Fibroblast of villous mesenchyme (primary cell): ENCODE measurements at regions not wholly inside any gene's neighbourhood (a gene's known extent, or its start where the extent isn't known, plus 50 kb on each side); places are given as distances from the start of the nearest gene placed in this dataset.

Source experiments
- DNase-seq: peaks from one replicate; pipeline ENCODE4 v3.0.0-alpha.2; 2010; ENCODE audit warnings: low read depth
- H3K4me3 ChIP-seq: 2 replicates; pipeline ENCODE4 v1.5.1; 2011; ENCODE audit warnings: low read depth, mild to moderate bottlenecking, low read length
- TF ChIP-seq, protein P1 (sequence below): IDR thresholded peaks from 2 replicates; pipeline ENCODE4 v1.5.1; 2012; ENCODE audit warnings: low read depth, mild to moderate bottlenecking, low read length; ENCODE audit not compliant: insufficient read depth

DNA sequence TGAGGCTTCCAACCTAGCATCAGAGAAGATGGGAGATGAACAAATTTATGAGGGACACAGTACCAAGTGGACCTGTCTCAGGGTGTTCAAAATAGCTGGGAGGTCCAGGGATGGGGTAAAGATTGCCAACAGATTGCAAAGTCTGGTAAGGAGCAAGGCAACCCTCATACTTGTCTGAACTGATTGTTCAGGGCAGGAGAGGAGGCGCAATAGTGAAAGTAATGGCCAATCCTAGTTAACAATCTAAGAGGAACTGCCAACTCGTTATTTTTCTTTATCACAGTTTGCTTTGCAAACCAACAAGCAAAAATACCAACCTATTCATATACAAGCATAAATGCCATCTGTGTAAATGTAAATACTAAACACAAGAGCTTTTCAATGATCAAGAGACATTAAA, 78.4 kb upstream of the S1PR1 start:
- no peak for DNase-seq
- TF ChIP-seq, protein P1, sequence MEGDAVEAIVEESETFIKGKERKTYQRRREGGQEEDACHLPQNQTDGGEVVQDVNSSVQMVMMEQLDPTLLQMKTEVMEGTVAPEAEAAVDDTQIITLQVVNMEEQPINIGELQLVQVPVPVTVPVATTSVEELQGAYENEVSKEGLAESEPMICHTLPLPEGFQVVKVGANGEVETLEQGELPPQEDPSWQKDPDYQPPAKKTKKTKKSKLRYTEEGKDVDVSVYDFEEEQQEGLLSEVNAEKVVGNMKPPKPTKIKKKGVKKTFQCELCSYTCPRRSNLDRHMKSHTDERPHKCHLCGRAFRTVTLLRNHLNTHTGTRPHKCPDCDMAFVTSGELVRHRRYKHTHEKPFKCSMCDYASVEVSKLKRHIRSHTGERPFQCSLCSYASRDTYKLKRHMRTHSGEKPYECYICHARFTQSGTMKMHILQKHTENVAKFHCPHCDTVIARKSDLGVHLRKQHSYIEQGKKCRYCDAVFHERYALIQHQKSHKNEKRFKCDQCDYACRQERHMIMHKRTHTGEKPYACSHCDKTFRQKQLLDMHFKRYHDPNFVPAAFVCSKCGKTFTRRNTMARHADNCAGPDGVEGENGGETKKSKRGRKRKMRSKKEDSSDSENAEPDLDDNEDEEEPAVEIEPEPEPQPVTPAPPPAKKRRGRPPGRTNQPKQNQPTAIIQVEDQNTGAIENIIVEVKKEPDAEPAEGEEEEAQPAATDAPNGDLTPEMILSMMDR: no peak

DNA sequence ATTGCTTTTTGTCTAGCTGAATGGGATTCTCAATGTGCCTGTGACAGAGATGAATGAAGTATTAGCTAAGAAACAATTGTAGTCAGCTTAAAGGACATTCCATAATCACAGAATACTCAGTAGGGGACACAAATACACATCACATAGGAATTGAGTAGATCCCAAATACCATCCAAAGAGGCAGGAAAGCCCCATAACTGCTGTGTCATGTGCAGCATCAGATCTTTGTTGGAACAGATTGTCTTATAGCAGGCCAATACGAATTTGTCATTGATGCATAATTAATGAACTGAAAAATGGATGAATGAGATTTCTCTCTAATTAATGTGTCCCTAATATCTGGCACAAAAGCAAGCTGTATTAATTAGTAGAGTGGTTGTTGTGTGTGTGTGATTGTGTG, 82.3 kb upstream of the S1PR1 start:
- TF ChIP-seq, protein P1: no peak
- DNase-seq: no peak
- H3K4me3 ChIP-seq: no peak overlapping the region

More for the DNA sequence above, 78.4 kb upstream of the S1PR1 start:
- H3K4me3 ChIP-seq: no peak overlapping the region

DNA sequence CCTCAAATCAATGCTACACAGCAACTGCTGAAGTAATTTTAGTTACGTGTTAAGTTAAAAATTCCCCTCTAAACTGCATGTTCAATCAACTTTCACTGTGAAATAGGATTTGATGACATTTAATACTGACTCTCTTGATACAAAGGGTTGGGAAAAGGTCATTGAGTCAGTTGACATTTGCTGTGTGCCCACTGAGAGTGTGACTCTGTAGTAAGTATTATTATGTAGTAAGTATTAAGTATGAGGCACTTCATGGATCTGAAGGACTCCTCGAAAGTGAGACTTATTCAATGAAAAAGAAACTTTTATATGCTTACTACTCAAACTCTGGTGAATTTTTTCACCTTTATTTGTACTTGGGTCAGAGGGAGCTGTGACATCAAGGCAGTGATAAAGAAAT, 83.1 kb upstream of the S1PR1 start:
- TF ChIP-seq, protein P1: no peak
- H3K4me3 ChIP-seq: no peak overlapping the region
- DNase-seq: no peak

DNA sequence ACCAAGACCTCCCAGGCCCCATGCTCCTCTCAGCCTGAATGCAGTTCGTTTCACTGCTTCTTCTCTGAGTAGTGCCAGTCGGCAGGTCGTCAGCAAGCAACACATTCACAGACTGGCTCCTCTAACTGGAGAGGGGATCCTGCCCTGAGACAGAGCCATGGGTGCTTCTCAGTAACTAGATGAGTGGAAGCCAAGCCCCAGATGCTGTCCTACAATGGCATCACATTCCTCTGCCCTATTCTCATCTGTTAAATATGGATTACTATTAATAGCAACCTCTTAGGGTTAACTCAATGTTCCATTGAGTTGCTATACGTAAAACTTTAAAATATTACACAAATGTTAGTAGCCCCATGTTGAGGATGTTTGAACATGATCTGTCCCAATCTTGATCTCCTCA, 84.2 kb upstream of the S1PR1 start:
- TF ChIP-seq, protein P1: no peak
- no peak overlapping the region for H3K4me3 ChIP-seq
- no peak for DNase-seq

DNA sequence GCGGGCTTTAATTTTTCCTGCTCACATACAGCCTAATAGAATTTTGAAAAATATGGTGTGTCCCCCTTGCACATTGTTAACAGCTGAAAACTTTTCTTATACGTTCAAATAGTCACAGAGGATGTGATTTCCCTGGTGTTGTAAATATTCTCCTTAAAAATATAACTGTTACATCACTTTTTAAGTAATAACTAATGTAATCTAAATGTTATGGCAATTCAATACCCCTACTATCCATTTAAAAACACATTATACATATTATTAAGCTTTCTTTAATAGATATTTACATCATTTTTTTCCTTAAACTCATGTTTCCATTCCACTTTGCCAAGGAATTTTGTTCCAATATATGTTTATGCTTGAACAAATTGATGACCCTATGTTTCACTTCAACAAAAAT, 85.5 kb upstream of the S1PR1 start:
- no peak for DNase-seq
- no peak overlapping the region for H3K4me3 ChIP-seq
- TF ChIP-seq, protein P1: no peak

DNA sequence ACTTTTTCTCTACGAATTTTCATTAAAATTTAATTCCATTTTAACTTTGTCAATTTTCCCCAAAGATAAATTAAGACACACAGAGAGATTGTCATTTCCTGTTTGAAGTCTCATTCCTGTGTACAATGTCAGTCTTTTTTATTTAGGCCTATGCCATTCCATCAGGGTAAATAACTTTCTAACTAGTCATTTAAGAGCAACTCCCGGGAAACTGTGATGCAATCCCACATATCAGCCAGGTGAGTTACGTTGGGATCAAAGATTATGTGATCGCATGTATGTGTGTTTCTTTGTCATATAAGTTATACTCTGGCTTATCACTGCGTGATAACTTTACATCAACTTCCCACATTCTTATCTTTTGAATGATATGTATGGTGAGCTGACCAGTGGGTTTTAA, 86.1 kb upstream of the S1PR1 start:
- no peak overlapping the region for H3K4me3 ChIP-seq
- DNase-seq: no peak
- TF ChIP-seq, protein P1: no peak

DNA sequence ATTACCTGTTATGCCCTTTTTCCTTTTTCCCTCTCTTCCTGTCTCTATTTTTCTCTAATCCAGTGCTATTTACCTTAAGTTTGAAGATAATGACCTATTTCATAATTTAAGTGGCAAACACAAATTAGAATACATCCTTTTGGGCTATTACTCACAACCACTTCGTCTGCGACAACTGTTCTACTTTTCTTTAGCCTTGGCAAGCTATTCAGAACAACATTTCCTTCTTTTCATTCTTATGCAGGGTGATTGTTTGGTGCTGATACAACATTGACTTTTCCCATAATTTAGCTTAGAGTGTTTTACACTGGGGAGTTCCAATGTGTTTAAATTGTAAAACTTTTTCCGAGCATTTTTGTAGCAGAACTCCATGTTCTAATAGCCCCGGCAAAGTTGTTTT, 86.6 kb upstream of the S1PR1 start:
- TF ChIP-seq, protein P1: no peak
- no peak for DNase-seq
- H3K4me3 ChIP-seq: no peak overlapping the region
